ENCODE measurements at regions not wholly inside any gene's neighbourhood (a gene's known extent, or its start where the extent isn't known, plus 50 kb on each side); places are given as distances from the start of the nearest gene placed in this dataset.

DNA sequence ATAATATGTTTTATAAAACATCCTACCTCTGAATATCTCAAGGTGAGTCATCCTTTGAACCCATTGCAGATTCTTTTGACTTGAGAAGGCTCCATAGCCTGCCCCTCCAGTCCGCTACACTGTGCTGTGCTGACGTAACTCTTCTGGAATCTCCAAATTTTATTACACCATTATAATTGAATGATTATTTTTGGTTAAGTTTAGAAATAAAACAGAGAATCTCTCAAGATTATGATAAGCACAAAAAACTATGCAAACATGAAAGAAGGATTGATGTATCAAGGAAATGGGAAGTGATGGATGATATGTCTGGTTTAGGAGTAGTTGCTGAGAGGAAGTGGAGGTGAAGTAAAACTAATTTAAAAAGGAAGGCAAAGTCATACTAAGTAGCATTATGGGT, 1021.3 kb downstream of the HACE1 start (continued):
- TF ChIP-seq BRF1 (IDR thresholded peaks at IDR 0.05; ENCODE audit: borderline replicate concordance, extremely low read depth, insufficient read length): no peak
- no peak for TF ChIP-seq ZKSCAN8 (CRISPR knock-in tag; IDR thresholded peaks at IDR 0.05)
- no peak for TF ChIP-seq SNIP1 (IDR thresholded peaks at IDR 0.05; ENCODE audit: low read depth)
- TF ChIP-seq RFX5 (IDR thresholded peaks at IDR 0.05; ENCODE audit: low read depth, low read length): no peak
- no peak for TF ChIP-seq ARHGAP35 (IDR thresholded peaks at IDR 0.05; ENCODE audit: partially characterized antibody)
- TF ChIP-seq MTA3 (IDR thresholded peaks at IDR 0.05; ENCODE audit: borderline replicate concordance): no peak
- TF ChIP-seq HNRNPK (IDR thresholded peaks at IDR 0.05; ENCODE audit: low read depth, low read length, poor library complexity, severe bottlenecking): no peak
- no peak for TF ChIP-seq TAL1 (IDR thresholded peaks at IDR 0.05)

DNA sequence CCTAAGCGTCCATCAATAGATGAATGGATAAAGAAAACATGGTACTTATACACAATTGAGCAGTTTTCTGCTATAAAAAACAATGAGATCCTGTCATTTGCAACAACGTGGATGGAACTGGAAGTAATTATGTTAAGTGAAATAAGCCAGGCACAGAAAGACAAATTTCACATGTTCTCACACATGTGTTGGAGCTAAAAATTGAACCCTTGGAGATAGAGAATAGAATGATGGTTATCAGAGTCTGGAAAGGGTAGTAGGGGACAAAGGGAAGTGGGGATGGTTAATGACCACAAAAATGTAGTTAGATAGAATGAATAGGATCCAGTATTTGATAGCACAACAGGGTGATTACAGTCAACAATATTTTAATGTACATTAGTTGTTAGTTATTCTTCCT, 1033.5 kb downstream of the HACE1 start:
- H3K4me1 ChIP-seq (replicated peaks in 1 of 2; ENCODE audit: control insufficient read depth in 2 of 2, insufficient read depth in 2 of 2, low read length in 2 of 2): no peaks in the 10 kb centered on the region
- no peak overlapping the region for H3K4me3 ChIP-seq
- no TSS peak for BruUV-seq (replicated peaks)
- no peak overlapping the region for H3K4me2 ChIP-seq (ENCODE audit: insufficient read depth, low read length)
- H3K79me2 ChIP-seq (ENCODE audit: control insufficient read depth, insufficient read depth, low read length): no peaks in the 10 kb centered on the region
- TF ChIP-seq DACH1 (IDR thresholded peaks at IDR 0.05; ENCODE audit: partially characterized antibody): no peak
- TF ChIP-seq KDM2B (CRISPR knock-in tag; IDR thresholded peaks at IDR 0.05): no peak
- no peak for TF ChIP-seq SNIP1 (IDR thresholded peaks at IDR 0.05; ENCODE audit: low read depth)
- TF ChIP-seq TAF15 (IDR thresholded peaks at IDR 0.05; ENCODE audit: low read depth, low read length): no peak
- no peak for TF ChIP-seq ZBTB17 (CRISPR knock-in tag; IDR thresholded peaks at IDR 0.05)
- no peak for TF ChIP-seq ZNF140 (CRISPR knock-in tag; IDR thresholded peaks at IDR 0.05)
- TF ChIP-seq, protein P1, sequence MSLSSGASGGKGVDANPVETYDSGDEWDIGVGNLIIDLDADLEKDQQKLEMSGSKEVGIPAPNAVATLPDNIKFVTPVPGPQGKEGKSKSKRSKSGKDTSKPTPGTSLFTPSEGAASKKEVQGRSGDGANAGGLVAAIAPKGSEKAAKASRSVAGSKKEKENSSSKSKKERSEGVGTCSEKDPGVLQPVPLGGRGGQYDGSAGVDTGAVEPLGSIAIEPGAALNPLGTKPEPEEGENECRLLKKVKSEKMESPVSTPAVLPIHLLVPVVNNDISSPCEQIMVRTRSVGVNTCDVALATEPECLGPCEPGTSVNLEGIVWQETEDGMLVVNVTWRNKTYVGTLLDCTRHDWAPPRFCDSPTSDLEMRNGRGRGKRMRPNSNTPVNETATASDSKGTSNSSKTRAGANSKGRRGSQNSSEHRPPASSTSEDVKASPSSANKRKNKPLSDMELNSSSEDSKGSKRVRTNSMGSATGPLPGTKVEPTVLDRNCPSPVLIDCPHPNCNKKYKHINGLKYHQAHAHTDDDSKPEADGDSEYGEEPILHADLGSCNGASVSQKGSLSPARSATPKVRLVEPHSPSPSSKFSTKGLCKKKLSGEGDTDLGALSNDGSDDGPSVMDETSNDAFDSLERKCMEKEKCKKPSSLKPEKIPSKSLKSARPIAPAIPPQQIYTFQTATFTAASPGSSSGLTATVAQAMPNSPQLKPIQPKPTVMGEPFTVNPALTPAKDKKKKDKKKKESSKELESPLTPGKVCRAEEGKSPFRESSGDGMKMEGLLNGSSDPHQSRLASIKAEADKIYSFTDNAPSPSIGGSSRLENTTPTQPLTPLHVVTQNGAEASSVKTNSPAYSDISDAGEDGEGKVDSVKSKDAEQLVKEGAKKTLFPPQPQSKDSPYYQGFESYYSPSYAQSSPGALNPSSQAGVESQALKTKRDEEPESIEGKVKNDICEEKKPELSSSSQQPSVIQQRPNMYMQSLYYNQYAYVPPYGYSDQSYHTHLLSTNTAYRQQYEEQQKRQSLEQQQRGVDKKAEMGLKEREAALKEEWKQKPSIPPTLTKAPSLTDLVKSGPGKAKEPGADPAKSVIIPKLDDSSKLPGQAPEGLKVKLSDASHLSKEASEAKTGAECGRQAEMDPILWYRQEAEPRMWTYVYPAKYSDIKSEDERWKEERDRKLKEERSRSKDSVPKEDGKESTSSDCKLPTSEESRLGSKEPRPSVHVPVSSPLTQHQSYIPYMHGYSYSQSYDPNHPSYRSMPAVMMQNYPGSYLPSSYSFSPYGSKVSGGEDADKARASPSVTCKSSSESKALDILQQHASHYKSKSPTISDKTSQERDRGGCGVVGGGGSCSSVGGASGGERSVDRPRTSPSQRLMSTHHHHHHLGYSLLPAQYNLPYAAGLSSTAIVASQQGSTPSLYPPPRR (CRISPR knock-in tag; IDR thresholded peaks at IDR 0.05; ENCODE audit: borderline replicate concordance): no peak
- TF ChIP-seq MYC (IDR thresholded peaks at IDR 0.05; ENCODE audit: low read depth, low read length): no peak
- no peak for TF ChIP-seq MYC (CRISPR knock-in tag; IDR thresholded peaks at IDR 0.05; ENCODE audit: borderline replicate concordance, low read depth)
- TF ChIP-seq CXXC5 (CRISPR knock-in tag; IDR thresholded peaks at IDR 0.05): no peak
- no peak for TF ChIP-seq TOE1 (IDR thresholded peaks at IDR 0.05; ENCODE audit: borderline replicate concordance)
- no peak for TF ChIP-seq TOE1 (CRISPR knock-in tag; IDR thresholded peaks at IDR 0.05; ENCODE audit: borderline replicate concordance, low read depth)
- no peak for TF ChIP-seq HNRNPL (IDR thresholded peaks at IDR 0.05; ENCODE audit: low read depth, low read length)
- TF ChIP-seq GATAD2A (IDR thresholded peaks at IDR 0.05): no peak
- no peaks in the 10 kb centered on the region for H4K20me1 ChIP-seq (replicated peaks; ENCODE audit: control insufficient read depth, insufficient read depth, low read length)
- no peak for FAIRE-seq
- intact Hi-C loops (cut with micrococcal nuclease) (no loop called here), in situ Hi-C loops (cut with MboI) (no loop called here)
- ChIA-PET CTCF (ENCODE audit: low intra/inter-chr PET ratio) (no interaction called here), POLR2A (no interaction called here)
- 0% methylated on average over 2 of the region's 2 CpGs for WGBS (ENCODE audit: insufficient coverage, low coverage, missing lambda C conversion rate)
- H3K9me3 ChIP-seq (replicated peaks; ENCODE audit: control insufficient read depth, insufficient read depth, low read depth, low read length): no peaks in the 10 kb centered on the region
- no peak overlapping the region for H3K9ac ChIP-seq (ENCODE audit: insufficient read depth in 1 of 2, low read depth in 2 of 2, low read length in 2 of 2)
- H3K27me3 ChIP-seq (ENCODE audit: control insufficient read depth in 2 of 2, insufficient read depth in 2 of 2, low read length in 2 of 2): no peaks in the 10 kb centered on the region
- H3K36me3 ChIP-seq (ENCODE audit: control insufficient read depth, insufficient read depth, low read length): no peaks in the 10 kb centered on the region
- ATAC-seq: no peak
- H2AFZ ChIP-seq (ENCODE audit: low read depth, low read length): no peak overlapping the region
- no peak for DNase-seq (ENCODE audit: extremely low read depth in 1 of 4, low spot score in 3 of 4)
- H3K27ac ChIP-seq (ENCODE audit: extremely low read depth, low read depth, low read length): no peak overlapping the region
- H3K9me1 ChIP-seq (ENCODE audit: control insufficient read depth, insufficient read depth, low read length): no peaks in the 10 kb centered on the region
